Kidney capillary endothelial cell (primary cell): ENCODE measurements at regions not wholly inside any gene's neighbourhood (a gene's known extent, or its start where the extent isn't known, plus 50 kb on each side); places are given as distances from the start of the nearest gene placed in this dataset.
A peak's percentile ranks its signal among the peaks of the same experiment; 100 is the strongest.

Experiments
- DNase-seq: peaks from one replicate; pipeline ENCODE4 v3.0.0-alpha.2; 2018; ENCODE audit warnings: low spot score

- DNase-seq = no peak
Observed at GRCh38 chr5:53331463-53331862, 149.0 kb upstream of the FST start.

GRCh38 chr5:53333160-53333559 lies 147.3 kb upstream of the FST start:
- DNase-seq = no peak

- no peak for DNase-seq
Observed at GRCh38 chr5:53334431-53334941, 145.9 kb upstream of the FST start.

GRCh38 chr5:53335115-53335514 lies 145.3 kb upstream of the FST start:
- no peak for DNase-seq

GRCh38 chr5:53337827-53338226 lies 142.6 kb upstream of the FST start:
- no peak for DNase-seq

- DNase-seq = no peak
Observed at GRCh38 chr5:53338971-53339370, 141.5 kb upstream of the FST start.

GRCh38 chr5:53339962-53340540 lies 140.4 kb upstream of the FST start:
- no peak for DNase-seq

GRCh38 chr5:53340956-53341750 lies 139.3 kb upstream of the FST start:
- DNase-seq = no peak

GRCh38 chr5:53342236-53342635 lies 138.2 kb upstream of the FST start:
- no peak for DNase-seq

- no peak for DNase-seq
Observed at GRCh38 chr5:53343187-53343586, 137.2 kb upstream of the FST start.

- DNase-seq = no peak
Observed at GRCh38 chr5:53350368-53350767, 130.1 kb upstream of the FST start.

GRCh38 chr5:53350991-53351770 lies 129.2 kb upstream of the FST start:
- DNase-seq = no peak

GRCh38 chr5:53355316-53355715 lies 125.1 kb upstream of the FST start:
- no peak for DNase-seq

GRCh38 chr5:53355931-53356330 lies 124.5 kb upstream of the FST start:
- DNase-seq = no peak

- DNase-seq = no peak
Observed at GRCh38 chr5:53357439-53357838, 123.0 kb upstream of the FST start.

- no peak for DNase-seq
Observed at GRCh38 chr5:53358794-53359193, 121.6 kb upstream of the FST start.

GRCh38 chr5:53359916-53360517 lies 120.4 kb upstream of the FST start:
- no peak for DNase-seq

- no peak for DNase-seq
Observed at GRCh38 chr5:53360811-53361210, 119.6 kb upstream of the FST start.

- DNase-seq = no peak
Observed at GRCh38 chr5:53361708-53362107, 118.7 kb upstream of the FST start.

GRCh38 chr5:53362521-53362941 lies 117.9 kb upstream of the FST start:
- peak; percentile 4 for DNase-seq

GRCh38 chr5:53364061-53364460 lies 116.4 kb upstream of the FST start:
- no peak for DNase-seq

- no peak for DNase-seq
Observed at GRCh38 chr5:53366245-53366644, 114.2 kb upstream of the FST start.
